ENCODE measurements at regions not wholly inside any gene's neighbourhood (a gene's known extent, or its start where the extent isn't known, plus 50 kb on each side); places are given as distances from the start of the nearest gene placed in this dataset.

DNA sequence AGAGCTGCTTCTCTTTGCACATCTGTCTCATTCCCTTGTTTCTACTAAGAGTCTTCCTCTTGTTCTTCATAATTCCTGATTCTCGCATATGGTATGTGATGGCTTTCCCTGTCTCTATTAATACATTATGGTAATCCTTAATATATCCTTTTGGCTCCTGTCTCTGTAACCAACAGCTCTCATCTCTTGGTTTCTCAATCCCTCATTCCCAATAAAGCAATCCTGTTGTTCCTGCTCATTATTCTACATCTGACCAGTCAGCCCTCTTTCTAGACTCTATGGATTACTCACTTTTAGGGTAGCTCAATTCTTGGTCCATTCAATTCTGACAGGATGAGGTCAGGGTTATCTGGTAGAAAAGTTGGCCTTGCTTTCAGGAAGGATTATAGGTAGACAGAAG is 349.9 kb downstream of the LRIG3 start:
- no peak for ATAC-seq
- Histone ChIP-seq H3K4me1 (ENCODE audit: control insufficient read depth in 1 of 2, insufficient read depth in 2 of 2, low read length in 2 of 2) (no peaks in the 10 kb centered on the region), H3K27me3 (ENCODE audit: insufficient read depth, low read length) (no peaks in the 10 kb centered on the region), H3K4me2 (ENCODE audit: low read length) (no peak overlapping the region), H3K9ac (ENCODE audit: low read length) (no peak overlapping the region), H3K4me3 (replicated peaks in 1 of 2; ENCODE audit: low read depth in 1 of 2, low read length in 2 of 2) (no peak overlapping the region), H4K20me1 (ENCODE audit: insufficient read depth) (no peaks in the 10 kb centered on the region), H3K36me3 (ENCODE audit: control insufficient read depth in 1 of 2, insufficient read depth in 2 of 2, low read length in 2 of 2) (no peaks in the 10 kb centered on the region), H3K9me3 (ENCODE audit: control insufficient read depth in 1 of 2, insufficient read depth in 1 of 2, low read depth in 1 of 2, low read length in 2 of 2) (no peaks in the 10 kb centered on the region), H3K79me2 (ENCODE audit: insufficient read depth, low read length) (no peaks in the 10 kb centered on the region), H3K9me2 (ENCODE audit: insufficient read depth) (no peaks in the 10 kb centered on the region), H3K27ac (ENCODE audit: low read depth, low read length) (no peak overlapping the region), H2AFZ (ENCODE audit: low read depth, low read length, poor library complexity, severe bottlenecking) (no peak overlapping the region)
- ChIA-PET CTCF (no interaction called here), RAD21 (ENCODE audit: low non-redundant PET in 1 of 2, low total read pairs in 2 of 2, uncharacterized antibody in 2 of 2, unreplicated experiment in 2 of 2) (no interaction called here), POLR2A (no interaction called here)
- intact Hi-C loops (cut with micrococcal nuclease): no loop called here
- no peak for DNase-seq (ENCODE audit: low read depth, low spot score)
- no peak for TF ChIP-seq CEBPB (IDR thresholded peaks at IDR 0.05; ENCODE audit: low read depth)
- no TSS peak for BruUV-seq (replicated peaks)

DNA sequence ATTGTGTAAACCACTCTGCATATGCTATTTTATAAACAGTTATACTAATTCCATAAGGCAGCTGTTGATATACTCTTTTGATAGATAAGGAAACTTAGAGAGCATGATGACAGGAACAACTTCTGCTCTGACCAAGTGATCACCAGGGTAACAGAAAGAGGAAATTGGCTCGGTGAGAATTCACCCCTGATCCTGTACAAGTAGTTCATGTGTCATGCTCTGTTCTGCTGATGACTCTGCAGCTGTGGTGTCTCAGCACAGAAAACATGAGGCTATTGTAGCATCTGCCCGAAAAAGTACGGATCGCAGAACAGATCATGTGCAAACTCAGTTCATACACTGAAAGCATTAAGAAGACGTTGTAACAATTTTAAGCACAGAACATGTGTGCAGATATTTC is 345.0 kb downstream of the LRIG3 start:
- Histone ChIP-seq H3K4me3 (replicated peaks in 1 of 2; ENCODE audit: low read depth in 1 of 2, low read length in 2 of 2) (no peak overlapping the region), H3K27me3 (ENCODE audit: insufficient read depth, low read length) (no peaks in the 10 kb centered on the region), H3K27ac (ENCODE audit: low read depth, low read length) (no peak overlapping the region), H3K79me2 (ENCODE audit: insufficient read depth, low read length) (no peaks in the 10 kb centered on the region), H3K9me3 (ENCODE audit: control insufficient read depth in 1 of 2, insufficient read depth in 1 of 2, low read depth in 1 of 2, low read length in 2 of 2) (no peaks in the 10 kb centered on the region), H3K4me1 (ENCODE audit: control insufficient read depth in 1 of 2, insufficient read depth in 2 of 2, low read length in 2 of 2) (no peaks in the 10 kb centered on the region), H3K36me3 (ENCODE audit: control insufficient read depth in 1 of 2, insufficient read depth in 2 of 2, low read length in 2 of 2) (no peaks in the 10 kb centered on the region), H3K4me2 (ENCODE audit: low read length) (no peak overlapping the region), H2AFZ (ENCODE audit: low read depth, low read length, poor library complexity, severe bottlenecking) (no peak overlapping the region), H3K9me2 (ENCODE audit: insufficient read depth) (no peaks in the 10 kb centered on the region), H3K9ac (ENCODE audit: low read length) (no peak overlapping the region), H4K20me1 (ENCODE audit: insufficient read depth) (no peaks in the 10 kb centered on the region)
- RAD21 ChIA-PET (ENCODE audit: low non-redundant PET in 1 of 2, low total read pairs in 2 of 2, uncharacterized antibody in 2 of 2, unreplicated experiment in 2 of 2): no interaction called here
- BruUV-seq (replicated peaks): no TSS peak
- ATAC-seq: no peak
- intact Hi-C loops (cut with micrococcal nuclease): no loop called here
- no peak for DNase-seq (ENCODE audit: low read depth, low spot score)
- CTCF ChIA-PET: no interaction called here
- TF ChIP-seq ZFX (IDR thresholded peaks at IDR 0.05) (no peak), ZNF274 (IDR thresholded peaks at IDR 0.05; ENCODE audit: low read depth, low read length) (no peak), CEBPB (IDR thresholded peaks at IDR 0.05; ENCODE audit: low read depth) (no peak), YY1 (IDR thresholded peaks at IDR 0.05; ENCODE audit: extremely low read depth, insufficient replicate concordance, low read depth, low read length) (no peak), SIN3A (IDR thresholded peaks at IDR 0.05; ENCODE audit: low read depth) (no peak), FOSL1 (IDR thresholded peaks at IDR 0.05; ENCODE audit: low read depth) (no peak), RAD21 (IDR thresholded peaks at IDR 0.05; ENCODE audit: low read depth) (no peak), ELF1 (IDR thresholded peaks at IDR 0.05; ENCODE audit: borderline replicate concordance, low read depth) (no peak)
- POLR2A ChIA-PET: no interaction called here
